ENCODE measurements at regions not wholly inside any gene's neighbourhood (a gene's known extent, or its start where the extent isn't known, plus 50 kb on each side); places are given as distances from the start of the nearest gene placed in this dataset.
"Not testable (repeated sequence)": the region's sequence is repeated elsewhere in the genome, so short reads cannot be mapped to it uniquely, and the experiment has no call there.

DNA sequence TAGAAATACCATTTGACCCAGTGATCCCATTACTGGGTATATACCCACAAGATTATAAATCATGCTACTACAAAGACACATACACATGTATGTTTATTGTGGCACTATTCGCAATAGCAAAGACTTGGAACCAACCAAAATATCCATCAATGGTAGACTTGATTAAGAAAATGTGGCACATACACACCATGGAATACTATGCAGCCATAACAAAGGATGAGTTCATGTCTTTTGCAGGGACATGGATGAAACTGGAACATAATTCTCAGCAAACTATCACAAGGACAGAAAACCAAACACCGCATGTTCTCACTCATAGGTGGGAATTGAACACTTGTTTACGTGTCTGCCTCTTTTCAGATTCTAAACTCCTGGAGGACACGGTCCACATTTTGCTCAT is 116.9 kb downstream of the ADSS2 start:
- TF ChIP-seq TAF1 (IDR thresholded peaks at IDR 0.05; ENCODE audit: borderline replicate concordance, low read depth, low read length); POLR2A (IDR thresholded peaks at IDR 0.05; ENCODE audit: low read depth, low read length); POLR2AphosphoS5 (IDR thresholded peaks at IDR 0.05; ENCODE audit: low read depth, low read length): not testable (repeated sequence)
